ENCODE measurements at regions not wholly inside any gene's neighbourhood (a gene's known extent, or its start where the extent isn't known, plus 50 kb on each side); places are given as distances from the start of the nearest gene placed in this dataset.

DNA sequence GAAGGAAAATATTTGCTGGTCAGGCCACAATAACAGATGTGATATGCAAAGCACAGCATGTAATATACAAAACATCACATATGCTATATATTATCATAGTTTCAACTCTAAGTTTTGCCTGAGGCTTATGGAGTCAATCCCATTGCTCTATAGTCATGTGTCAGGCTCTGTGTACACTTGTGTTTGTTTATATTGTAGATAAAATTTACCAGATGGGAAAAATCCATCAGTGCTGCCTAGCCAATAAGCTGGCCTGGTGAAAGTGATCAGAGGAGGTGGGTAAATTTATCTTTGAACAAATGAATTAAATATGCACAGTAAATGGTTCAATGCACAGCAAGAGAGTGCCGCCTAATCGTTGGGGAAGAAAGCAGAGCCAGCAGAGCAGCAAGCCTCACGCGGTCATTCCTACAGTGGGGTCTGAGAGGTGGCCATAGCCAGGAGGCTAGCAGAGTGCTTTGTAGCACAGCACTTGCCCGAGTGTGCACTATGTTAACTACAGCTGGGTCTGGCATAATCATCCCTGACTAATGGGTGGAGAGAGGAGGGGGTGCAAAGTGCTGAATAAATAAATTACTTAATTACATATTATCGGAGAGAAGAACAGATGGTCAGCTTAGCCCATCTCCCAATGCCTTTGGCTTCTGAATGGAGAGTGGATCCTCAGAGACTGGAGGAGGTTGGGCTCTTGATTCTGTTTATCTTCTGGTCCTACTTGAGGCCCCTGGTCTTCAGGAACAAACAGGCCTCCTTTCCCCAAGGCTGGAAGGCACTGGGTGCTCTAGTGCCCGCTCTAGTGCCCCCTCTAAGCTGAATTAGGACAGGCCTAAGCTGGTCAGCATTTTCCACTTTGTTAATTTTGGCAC lies 153.5 kb downstream of the MAT2B start:
- TF ChIP-seq, protein P1, sequence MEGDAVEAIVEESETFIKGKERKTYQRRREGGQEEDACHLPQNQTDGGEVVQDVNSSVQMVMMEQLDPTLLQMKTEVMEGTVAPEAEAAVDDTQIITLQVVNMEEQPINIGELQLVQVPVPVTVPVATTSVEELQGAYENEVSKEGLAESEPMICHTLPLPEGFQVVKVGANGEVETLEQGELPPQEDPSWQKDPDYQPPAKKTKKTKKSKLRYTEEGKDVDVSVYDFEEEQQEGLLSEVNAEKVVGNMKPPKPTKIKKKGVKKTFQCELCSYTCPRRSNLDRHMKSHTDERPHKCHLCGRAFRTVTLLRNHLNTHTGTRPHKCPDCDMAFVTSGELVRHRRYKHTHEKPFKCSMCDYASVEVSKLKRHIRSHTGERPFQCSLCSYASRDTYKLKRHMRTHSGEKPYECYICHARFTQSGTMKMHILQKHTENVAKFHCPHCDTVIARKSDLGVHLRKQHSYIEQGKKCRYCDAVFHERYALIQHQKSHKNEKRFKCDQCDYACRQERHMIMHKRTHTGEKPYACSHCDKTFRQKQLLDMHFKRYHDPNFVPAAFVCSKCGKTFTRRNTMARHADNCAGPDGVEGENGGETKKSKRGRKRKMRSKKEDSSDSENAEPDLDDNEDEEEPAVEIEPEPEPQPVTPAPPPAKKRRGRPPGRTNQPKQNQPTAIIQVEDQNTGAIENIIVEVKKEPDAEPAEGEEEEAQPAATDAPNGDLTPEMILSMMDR (IDR thresholded peaks at IDR 0.05; ENCODE audit: extremely low read depth, missing control alignments): no peak
- no peak for DNase-seq (ENCODE audit: low spot score)

DNA sequence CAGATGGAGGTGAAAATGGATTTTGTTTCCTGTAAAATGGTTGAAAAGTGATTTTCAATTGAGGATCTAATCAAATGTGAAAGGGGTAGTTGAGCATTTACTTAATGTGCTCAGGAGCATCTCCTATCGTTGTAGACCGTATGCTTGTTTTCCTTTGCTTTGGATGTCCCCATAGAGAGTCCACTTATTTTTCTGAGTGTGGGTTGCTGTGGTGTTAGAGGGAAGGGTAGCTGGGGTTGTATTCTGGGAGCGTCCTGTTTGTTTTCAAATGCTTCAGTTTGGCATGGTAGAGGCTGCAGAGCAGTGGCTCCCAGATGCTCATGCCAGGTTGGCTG lies 154.1 kb downstream of the MAT2B start:
- DNase-seq (ENCODE audit: low spot score): no peak
- TF ChIP-seq, protein P1 (IDR thresholded peaks at IDR 0.05; ENCODE audit: extremely low read depth, missing control alignments): no peak

DNA sequence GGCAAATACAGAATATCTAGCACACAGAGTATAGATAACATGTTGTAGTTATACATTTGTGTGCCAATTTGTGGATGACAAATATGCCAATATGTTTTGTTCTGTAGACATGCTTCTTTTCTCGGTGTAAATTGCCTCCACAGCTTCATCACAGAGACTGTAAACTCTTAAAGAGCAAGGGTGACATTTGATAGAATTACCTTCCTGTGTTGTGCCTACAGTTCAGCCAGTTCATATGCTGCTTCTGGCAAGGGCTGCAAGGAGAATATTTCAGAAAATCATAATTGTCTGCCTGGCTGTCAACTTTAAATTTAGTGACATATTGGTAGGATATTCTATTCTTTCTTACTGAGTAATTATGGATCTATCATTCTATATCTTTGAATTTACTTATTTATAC lies 155.1 kb downstream of the MAT2B start:
- DNase-seq (ENCODE audit: low spot score): no peak
- TF ChIP-seq, protein P1 (IDR thresholded peaks at IDR 0.05; ENCODE audit: extremely low read depth, missing control alignments): no peak

- TF ChIP-seq, protein P1 (IDR thresholded peaks at IDR 0.05; ENCODE audit: extremely low read depth, missing control alignments): no peak
- DNase-seq (ENCODE audit: low spot score): no peak
These were observed 155.9 kb downstream of the MAT2B start for GRCh38 chr5:163661360-163661759.

DNA sequence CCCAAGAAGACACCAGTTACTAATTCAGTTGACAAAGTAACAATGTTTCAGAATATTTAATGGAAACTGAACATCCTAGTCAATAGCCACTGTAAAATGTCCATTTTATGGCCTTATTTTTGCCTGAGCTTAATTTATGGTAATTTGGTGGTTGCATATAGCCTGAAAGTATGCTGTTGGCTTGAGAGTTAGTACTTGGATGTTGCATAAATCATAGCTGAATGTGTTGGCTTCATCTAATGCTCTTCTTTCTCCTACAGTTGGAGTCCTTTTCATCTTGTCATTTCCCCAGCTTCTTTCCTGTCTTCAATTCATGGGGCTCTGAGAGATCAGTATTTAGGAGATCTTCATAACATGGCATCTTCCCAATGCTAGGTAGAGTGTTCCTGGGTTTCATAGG lies 164.6 kb downstream of the MAT2B start:
- TF ChIP-seq, protein P1 (IDR thresholded peaks at IDR 0.05; ENCODE audit: extremely low read depth, missing control alignments): no peak
- DNase-seq (ENCODE audit: low spot score): no peak

GRCh38 chr5:163677092-163677491 lies 171.7 kb downstream of the MAT2B start:
- TF ChIP-seq, protein P1 (IDR thresholded peaks at IDR 0.05; ENCODE audit: extremely low read depth, missing control alignments): no peak
- no peak for DNase-seq (ENCODE audit: low spot score)

- DNase-seq (ENCODE audit: low spot score): no peak
- TF ChIP-seq, protein P1 (IDR thresholded peaks at IDR 0.05; ENCODE audit: extremely low read depth, missing control alignments): no peak
These were observed 176.8 kb downstream of the MAT2B start for GRCh38 chr5:163682234-163682633.
